ENCODE measurements at regions not wholly inside any gene's neighbourhood (a gene's known extent, or its start where the extent isn't known, plus 50 kb on each side); places are given as distances from the start of the nearest gene placed in this dataset.

DNA sequence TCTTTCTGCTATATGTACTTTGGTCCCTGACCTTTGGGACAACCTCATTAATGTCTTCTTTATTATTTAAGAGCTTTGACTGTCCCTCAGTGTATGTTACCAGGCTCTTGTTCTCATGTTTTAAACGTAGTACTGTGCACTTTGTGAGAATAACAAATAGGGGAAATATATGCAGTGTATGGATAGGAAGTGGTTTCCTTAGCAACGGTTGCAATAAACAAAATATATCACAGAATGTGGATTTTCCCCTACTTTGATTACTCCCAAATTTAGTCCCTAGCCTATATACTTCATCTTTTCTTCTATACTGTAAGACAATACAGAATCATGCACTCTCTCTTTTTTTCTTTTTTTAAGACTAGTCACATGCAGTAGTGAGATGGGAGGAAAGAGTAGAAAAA, 123.8 kb upstream of the AKIRIN2 start:
- Histone ChIP-seq H3K36me3 (no peaks in the 10 kb centered on the region), H3K27ac (peak overlapping the region; percentile 13 to 66), H3K4me3 (no peak overlapping the region), H3K9me3 (no peaks in the 10 kb centered on the region), H3K4me1 (peaks cover 3 to 14% of the 10 kb centered on the region in 2 donors), H3K27me3 (no peaks in the 10 kb centered on the region)
- DNase-seq (peak in 2 of 4 donors; percentile 49), ATAC-seq (peak; percentile 54)
- intact Hi-C loops (cut with DNase I), result no loop called here
- TF ChIP-seq, protein P1, sequence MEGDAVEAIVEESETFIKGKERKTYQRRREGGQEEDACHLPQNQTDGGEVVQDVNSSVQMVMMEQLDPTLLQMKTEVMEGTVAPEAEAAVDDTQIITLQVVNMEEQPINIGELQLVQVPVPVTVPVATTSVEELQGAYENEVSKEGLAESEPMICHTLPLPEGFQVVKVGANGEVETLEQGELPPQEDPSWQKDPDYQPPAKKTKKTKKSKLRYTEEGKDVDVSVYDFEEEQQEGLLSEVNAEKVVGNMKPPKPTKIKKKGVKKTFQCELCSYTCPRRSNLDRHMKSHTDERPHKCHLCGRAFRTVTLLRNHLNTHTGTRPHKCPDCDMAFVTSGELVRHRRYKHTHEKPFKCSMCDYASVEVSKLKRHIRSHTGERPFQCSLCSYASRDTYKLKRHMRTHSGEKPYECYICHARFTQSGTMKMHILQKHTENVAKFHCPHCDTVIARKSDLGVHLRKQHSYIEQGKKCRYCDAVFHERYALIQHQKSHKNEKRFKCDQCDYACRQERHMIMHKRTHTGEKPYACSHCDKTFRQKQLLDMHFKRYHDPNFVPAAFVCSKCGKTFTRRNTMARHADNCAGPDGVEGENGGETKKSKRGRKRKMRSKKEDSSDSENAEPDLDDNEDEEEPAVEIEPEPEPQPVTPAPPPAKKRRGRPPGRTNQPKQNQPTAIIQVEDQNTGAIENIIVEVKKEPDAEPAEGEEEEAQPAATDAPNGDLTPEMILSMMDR (IDR thresholded peaks at IDR 0.05), result no peak

DNA sequence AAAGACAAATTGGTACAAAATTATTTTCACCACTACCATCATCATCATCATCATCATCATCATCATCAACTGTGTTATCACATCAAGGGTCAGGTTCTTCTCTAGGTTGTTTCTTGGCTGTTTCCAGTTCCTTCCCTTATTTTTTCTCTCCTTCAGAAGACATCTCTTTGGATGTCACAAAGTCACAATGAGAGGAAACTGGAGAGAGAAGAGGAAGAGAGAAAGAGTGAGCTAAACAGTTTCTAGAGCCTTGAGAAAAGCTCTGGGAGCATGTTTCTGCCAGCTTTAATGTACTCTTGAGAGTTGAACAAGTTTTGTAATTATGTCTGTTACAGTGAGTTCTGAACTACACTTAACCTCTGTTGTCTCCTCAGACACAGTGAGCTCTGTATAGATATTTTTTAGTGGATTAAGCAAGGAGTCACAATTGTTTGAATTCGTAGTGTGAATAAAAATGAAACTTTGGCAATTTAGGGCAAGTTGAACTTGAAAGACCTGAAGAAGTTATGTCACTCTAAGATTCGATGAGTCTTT, 123.0 kb upstream of the AKIRIN2 start:
- Histone ChIP-seq H3K9me3 (no peaks in the 10 kb centered on the region), H3K4me1 (peaks cover 3 to 14% of the 10 kb centered on the region in 2 donors), H3K27me3 (no peaks in the 10 kb centered on the region), H3K27ac (peak overlapping the region; percentile 13 to 66), H3K36me3 (no peaks in the 10 kb centered on the region), H3K4me3 (no peak overlapping the region)
- DNase-seq (peak in 2 of 4 donors; percentile 16 to 28), ATAC-seq (peak; percentile 62)
- intact Hi-C loops (cut with DNase I), result no loop called here
- TF ChIP-seq, protein P1 (IDR thresholded peaks at IDR 0.05), result no peak

DNA sequence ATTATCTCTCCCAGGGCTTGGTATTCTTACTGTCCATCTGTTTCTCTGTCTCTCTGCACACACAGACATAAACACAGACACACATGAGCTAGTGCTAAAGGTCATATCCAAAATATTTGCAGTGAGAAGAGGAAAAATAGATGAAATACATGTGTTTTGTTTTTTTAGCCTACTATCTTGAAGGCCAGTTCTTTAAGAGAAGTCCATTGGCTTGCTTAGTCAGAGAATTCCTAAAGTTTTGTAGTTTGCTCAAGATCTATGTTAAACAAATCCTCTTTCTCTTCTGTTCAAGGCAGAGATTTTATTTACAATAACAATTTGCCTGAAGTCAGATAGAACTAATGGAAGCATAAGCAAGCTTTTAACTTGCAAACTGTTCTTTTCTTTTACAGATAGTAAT, 120.0 kb upstream of the AKIRIN2 start:
- Histone ChIP-seq H3K36me3 (no peaks in the 10 kb centered on the region), H3K27ac (no peak overlapping the region), H3K27me3 (no peaks in the 10 kb centered on the region), H3K4me3 (no peak overlapping the region), H3K4me1 (peaks cover 3 to 7% of the 10 kb centered on the region in 2 donors), H3K9me3 (no peaks in the 10 kb centered on the region)
- intact Hi-C loops (cut with DNase I), result no loop called here
- TF ChIP-seq, protein P1 (IDR thresholded peaks at IDR 0.05), result no peak
- no peak for ATAC-seq
- DNase-seq, result peak in 2 of 4 donors; percentile 13 to 25

DNA sequence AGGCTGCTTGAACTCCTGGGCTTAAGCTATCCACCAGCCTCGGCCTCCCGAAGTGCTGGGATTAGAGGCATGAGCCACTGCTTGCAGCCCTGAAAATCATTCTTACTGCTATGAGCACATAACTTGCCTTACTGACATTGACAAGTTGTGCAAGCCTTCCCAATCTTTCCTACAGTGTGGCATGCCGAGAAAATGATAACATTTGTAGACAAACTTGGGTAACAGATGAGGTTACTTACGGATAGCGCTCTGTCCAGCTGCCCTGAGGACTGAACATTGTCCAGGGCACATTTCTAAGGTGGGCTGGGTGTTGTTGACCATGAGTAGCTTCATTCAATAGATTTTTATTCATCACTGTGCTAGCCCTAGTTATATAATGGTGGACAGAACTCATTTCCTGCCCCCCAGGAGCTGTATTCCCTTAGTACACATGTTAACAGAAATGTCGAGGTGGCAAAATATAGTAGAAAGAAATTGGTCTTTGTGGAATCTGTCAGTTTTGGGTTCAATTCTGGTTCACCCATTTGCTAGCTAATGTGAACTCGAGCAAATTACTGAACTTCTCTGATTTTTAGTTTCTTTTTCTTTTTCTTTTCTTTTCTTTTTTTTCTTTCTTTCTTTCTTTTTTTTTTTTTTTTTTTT, 118.4 kb upstream of the AKIRIN2 start:
- H3K9me3 ChIP-seq, result no peaks in the 10 kb centered on the region
- H3K36me3 ChIP-seq, result no peaks in the 10 kb centered on the region
- DNase-seq, result no peak
- no peak overlapping the region for H3K27ac ChIP-seq
- TF ChIP-seq, protein P1 (IDR thresholded peaks at IDR 0.05), result no peak
- no peak for ATAC-seq
- intact Hi-C loops (cut with DNase I), result no loop called here
- no peaks in the 10 kb centered on the region for H3K27me3 ChIP-seq
- no peaks in the 10 kb centered on the region for H3K4me1 ChIP-seq
- no peak overlapping the region for H3K4me3 ChIP-seq

DNA sequence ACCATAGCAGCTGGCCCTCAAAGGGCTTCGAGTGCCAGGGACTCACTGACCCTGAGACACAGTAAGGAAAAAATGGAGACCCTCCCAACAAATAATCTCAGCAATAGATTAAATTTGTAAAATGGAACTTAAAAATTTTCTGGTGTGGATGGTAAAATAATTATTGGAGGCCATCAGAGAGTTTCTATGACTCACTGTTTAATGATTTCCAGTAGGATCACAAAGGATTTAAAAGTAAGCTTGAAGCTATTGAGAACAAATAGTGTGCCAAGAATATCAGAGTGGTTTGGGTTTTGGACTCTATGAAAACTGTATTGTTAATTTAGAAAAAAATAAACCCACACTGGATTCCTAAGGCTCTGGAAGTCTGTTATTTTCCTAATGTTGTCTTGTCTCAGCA, 115.2 kb upstream of the AKIRIN2 start:
- intact Hi-C loops (cut with DNase I), result no loop called here
- ATAC-seq (no peak), DNase-seq (no peak)
- H3K36me3 ChIP-seq, result no peaks in the 10 kb centered on the region
- H3K9me3 ChIP-seq, result no peaks in the 10 kb centered on the region
- H3K4me3 ChIP-seq, result no peak overlapping the region
- TF ChIP-seq, protein P1 (IDR thresholded peaks at IDR 0.05), result no peak
- H3K27me3 ChIP-seq, result no peaks in the 10 kb centered on the region
- H3K27ac ChIP-seq, result no peak overlapping the region
- no peaks in the 10 kb centered on the region for H3K4me1 ChIP-seq

Measured in left lung (tissue), 4 donors.